Endothelial cell of umbilical vein (primary cell): ENCODE measurements at regions not wholly inside any gene's neighbourhood (a gene's known extent, or its start where the extent isn't known, plus 50 kb on each side); places are given as distances from the start of the nearest gene placed in this dataset.

ENCODE experiments used
- POLR2AphosphoS5 ChIP-seq: IDR thresholded peaks from 2 replicates; pipeline ENCODE4 v1.6.1; 2012; ENCODE audit warnings: low read depth, mild to moderate bottlenecking, control low read depth, low read length, moderate library complexity; ENCODE audit not compliant: insufficient read depth
- TF ChIP-seq, protein P1 (sequence below), 2 donors: IDR thresholded peaks; 1 replicate in 1 of 2; 2 replicates in 1 of 2; pipeline ENCODE4 v1.5.1; 2011; ENCODE audit warnings: low read length in 2 of 2, mild to moderate bottlenecking in 2 of 2, moderate library complexity in 2 of 2, control low read depth in 1 of 2, inconsistent platforms in 1 of 2, low read depth in 1 of 2; ENCODE audit not compliant: insufficient read depth in 1 of 2; ENCODE audit errors: extremely low read depth in 1 of 2

DNA sequence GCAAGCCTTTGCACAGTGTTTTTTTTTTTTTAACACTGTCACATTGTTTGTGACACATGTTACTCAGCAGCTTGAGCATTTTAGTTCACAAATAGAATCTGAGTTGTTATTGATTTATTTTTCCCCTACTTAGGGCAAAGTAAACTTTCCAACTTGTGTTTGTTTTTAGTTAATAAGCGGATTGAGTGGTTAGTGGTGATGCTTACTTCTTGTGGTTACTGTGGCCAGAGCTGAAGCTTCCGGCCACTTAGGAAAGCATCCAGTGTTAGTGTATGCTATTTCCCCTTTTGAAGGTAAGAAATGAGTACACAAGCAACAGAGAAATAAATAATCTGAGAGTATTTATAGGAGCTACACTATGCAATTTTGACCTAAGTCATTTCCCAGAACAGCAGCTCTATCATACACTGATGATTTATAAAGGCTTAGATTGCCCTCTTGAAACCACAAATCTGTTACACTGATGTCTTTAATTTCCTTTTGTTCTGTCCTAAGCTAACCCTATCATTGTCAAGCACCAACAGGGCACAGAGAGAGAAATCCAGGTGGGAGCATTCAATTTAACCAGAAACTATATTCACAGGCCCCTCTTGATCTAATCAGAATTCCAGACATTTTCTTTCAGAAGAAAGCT lies 2464.6 kb downstream of the PCDH7 start:
- TF ChIP-seq, protein P1, sequence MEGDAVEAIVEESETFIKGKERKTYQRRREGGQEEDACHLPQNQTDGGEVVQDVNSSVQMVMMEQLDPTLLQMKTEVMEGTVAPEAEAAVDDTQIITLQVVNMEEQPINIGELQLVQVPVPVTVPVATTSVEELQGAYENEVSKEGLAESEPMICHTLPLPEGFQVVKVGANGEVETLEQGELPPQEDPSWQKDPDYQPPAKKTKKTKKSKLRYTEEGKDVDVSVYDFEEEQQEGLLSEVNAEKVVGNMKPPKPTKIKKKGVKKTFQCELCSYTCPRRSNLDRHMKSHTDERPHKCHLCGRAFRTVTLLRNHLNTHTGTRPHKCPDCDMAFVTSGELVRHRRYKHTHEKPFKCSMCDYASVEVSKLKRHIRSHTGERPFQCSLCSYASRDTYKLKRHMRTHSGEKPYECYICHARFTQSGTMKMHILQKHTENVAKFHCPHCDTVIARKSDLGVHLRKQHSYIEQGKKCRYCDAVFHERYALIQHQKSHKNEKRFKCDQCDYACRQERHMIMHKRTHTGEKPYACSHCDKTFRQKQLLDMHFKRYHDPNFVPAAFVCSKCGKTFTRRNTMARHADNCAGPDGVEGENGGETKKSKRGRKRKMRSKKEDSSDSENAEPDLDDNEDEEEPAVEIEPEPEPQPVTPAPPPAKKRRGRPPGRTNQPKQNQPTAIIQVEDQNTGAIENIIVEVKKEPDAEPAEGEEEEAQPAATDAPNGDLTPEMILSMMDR (IDR thresholded peaks at IDR 0.05; ENCODE audit: extremely low read depth in 1 of 2, insufficient read depth in 1 of 2, low read depth in 1 of 2, low read length in 2 of 2): no peak
- TF ChIP-seq POLR2AphosphoS5: no peak
